ENCODE measurements at regions not wholly inside any gene's neighbourhood (a gene's known extent, or its start where the extent isn't known, plus 50 kb on each side); places are given as distances from the start of the nearest gene placed in this dataset.

- no peak for TF ChIP-seq CTCF (IDR thresholded peaks at IDR 0.05; ENCODE audit: insufficient read depth, low read length)
- H3K4me3 ChIP-seq (ENCODE audit: low read depth, low read length), result no peak overlapping the region
- DNase-seq (ENCODE audit: low read depth), result no peak
Observed at GRCh38 chrX:64097891-64098290, 107.6 kb downstream of the AMER1 start.

DNA sequence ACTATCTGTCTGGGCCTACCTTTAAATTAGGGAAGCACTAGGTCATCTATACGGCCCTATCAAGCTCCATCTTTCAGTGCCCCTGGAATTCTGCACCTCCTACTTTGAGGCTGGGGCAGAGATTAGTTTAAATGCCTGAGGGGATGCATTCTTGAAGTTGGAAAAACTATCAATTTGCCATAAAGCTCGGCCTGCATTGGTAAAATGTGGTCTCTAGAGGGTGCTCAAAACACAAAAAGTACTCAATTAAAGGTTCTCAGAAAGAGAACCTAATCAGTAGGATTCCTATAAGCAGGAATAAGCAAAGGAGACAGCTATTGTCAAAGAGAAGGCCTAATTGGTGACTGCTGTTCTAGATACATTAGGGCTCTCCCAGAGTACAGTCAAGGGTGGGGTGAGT lies 111.7 kb downstream of the AMER1 start:
- H3K4me3 ChIP-seq (ENCODE audit: low read depth, low read length), result no peak overlapping the region
- TF ChIP-seq CTCF (IDR thresholded peaks at IDR 0.05; ENCODE audit: insufficient read depth, low read length), result peak; percentile 19
- peak; percentile 4 for DNase-seq (ENCODE audit: low read depth)

Measured in fibroblast of the aortic adventitia (primary cell).